ENCODE measurements at regions not wholly inside any gene's neighbourhood (a gene's known extent, or its start where the extent isn't known, plus 50 kb on each side); places are given as distances from the start of the nearest gene placed in this dataset.
"Not testable (repeated sequence)": the region's sequence is repeated elsewhere in the genome, so short reads cannot be mapped to it uniquely, and the experiment has no call there.

GRCh38 chr2:224650815-224651439, 65.2 kb downstream of the CCDC195 start:
- peak; percentile 72 for DNase-seq (ENCODE audit: low read depth)

GRCh38 chr2:224647684-224648083, 62.5 kb upstream of the CUL3 start:
- not testable (repeated sequence) for DNase-seq (ENCODE audit: low read depth)

- peak; percentile 57 for DNase-seq (ENCODE audit: low read depth)
Observed at GRCh38 chr2:224646242-224646846, 61.2 kb upstream of the CUL3 start.

GRCh38 chr2:224645722-224646121, 60.6 kb upstream of the CUL3 start:
- no peak for DNase-seq (ENCODE audit: low read depth)

GRCh38 chr2:224640679-224641078, 55.5 kb upstream of the CUL3 start:
- DNase-seq (ENCODE audit: low read depth): no peak

- no peak for DNase-seq (ENCODE audit: low read depth)
Observed at GRCh38 chr2:224638301-224638823, 53.2 kb upstream of the CUL3 start.
